A549 (cell line): ENCODE measurements at regions not wholly inside any gene's neighbourhood (a gene's known extent, or its start where the extent isn't known, plus 50 kb on each side); places are given as distances from the start of the nearest gene placed in this dataset.

Experiments used
- ATAC-seq, 2 experiments: fragments of 200-7000 bp in 1 of 2; fragments of >200 bp in 1 of 2; cut with Nextera tagmentation in 1 of 2; cut with Tn5 transposase in 1 of 2; 3 replicates each; pipeline versions ENCODE4 v1.8.0 to v1.9.1; 2018 to 2020; ENCODE audit warnings: mild to moderate bottlenecking in 1 of 2, moderate library complexity in 1 of 2
- CTCF ChIA-PET: fragments of 300-600 bp; sonication (Branson Sonifier 250); formaldehyde crosslinking; extraction: SDS; loops from one replicate; lab custom pipeline; 2021; ENCODE audit warnings: antibody characterized with exemption, inconsistent platforms; lab: Yijun Ruan, JAX
- POLR2A ChIA-PET: fragments of 350-600 bp; formaldehyde crosslinking; extraction: SDS; loops from one replicate; lab custom pipeline; 2021; ENCODE audit warnings: antibody characterized with exemption, inconsistent platforms; lab: Yijun Ruan, JAX
- DNase-seq, 2 experiments: peaks; one replicate each; pipeline versions ENCODE4 v3.0.0 to v3.0.0-alpha.2; 2011 to 2016; ENCODE audit warnings: low read depth in 1 of 2, low spot score in 1 of 2
- FAIRE-seq: peaks from 2 replicates; lab custom pipeline; 2011; peaks lifted over from hg19 to GRCh38; lab: Jason Lieb, UNC
- H3K27ac ChIP-seq, 2 experiments: fragments of >200 bp; sonication (Bioruptor Twin); formaldehyde crosslinking; 3 replicates each; pipeline ENCODE4 v1.5.1; 2016 to 2017
- H3K4me1 ChIP-seq: fragments of >200 bp; sonication (Bioruptor Twin); formaldehyde crosslinking; 3 replicates; pipeline ENCODE4 v1.6.1; 2016
- H3K4me2 ChIP-seq: fragments of >200 bp; sonication (Bioruptor Twin); formaldehyde crosslinking; 3 replicates; pipeline ENCODE4 v1.6.1; 2016
- H3K4me3 ChIP-seq: fragments of >200 bp; sonication (Bioruptor Twin); formaldehyde crosslinking; 3 replicates; pipeline ENCODE4 v1.5.1; 2016
- H3K9me3 ChIP-seq: fragments of >200 bp; sonication (Bioruptor Twin); formaldehyde crosslinking; 3 replicates; pipeline ENCODE4 v1.6.1; 2016
- CBX2 ChIP-seq: fragments of 200-600 bp; sonication (generic); IDR thresholded peaks from 2 replicates; pipeline ENCODE4 v1.6.1; 2016; ENCODE audit warnings: low read depth, mild to moderate bottlenecking, borderline replicate concordance
- CBX8 ChIP-seq: fragments of 200-600 bp; sonication (generic); IDR thresholded peaks from 2 replicates; pipeline ENCODE4 v1.6.1; 2016
- CHD2 ChIP-seq: fragments of 150-350 bp; IDR thresholded peaks from 2 replicates; pipeline ENCODE4 v1.6.1; 2014; ENCODE audit warnings: low read length; ENCODE audit not compliant: partially characterized antibody
- EHMT2 ChIP-seq: fragments of 200-600 bp; sonication (generic); IDR thresholded peaks from 2 replicates; pipeline ENCODE4 v1.6.1; 2016; ENCODE audit warnings: antibody characterized with exemption, low read depth, mild to moderate bottlenecking, moderate library complexity
- ELK1 ChIP-seq: fragments of 150-350 bp; IDR thresholded peaks from 2 replicates; pipeline ENCODE4 v1.6.1; 2014; ENCODE audit warnings: low read depth, mild to moderate bottlenecking, low read length
- EP300 ChIP-seq, 2 experiments: fragments of >200 bp; sonication (Bioruptor Twin); formaldehyde crosslinking; IDR thresholded peaks; 2 replicates in 1 of 2; 3 replicates in 1 of 2; pipeline ENCODE4 v1.6.1; 2016 to 2017
- FOSL2 ChIP-seq, 2 experiments: fragments of 450-650 bp in 1 of 2; fragments of >200 bp in 1 of 2; sonication (Bioruptor Twin) in 1 of 2; formaldehyde crosslinking; IDR thresholded peaks; 2 replicates each; pipeline versions ENCODE4 v1.5.0 to v1.6.1; 2016 to 2020; ENCODE audit warnings: mild to moderate bottlenecking in 1 of 2, moderate library complexity in 1 of 2
- HEYL ChIP-seq: fragments of 250-450 bp; sonication (Bioruptor Pico); IDR thresholded peaks from 2 replicates; pipeline ENCODE4 v1.8.0; 2021; ENCODE audit warnings: mild to moderate bottlenecking, moderate library complexity
- HOXA7 ChIP-seq: fragments of 250-450 bp; sonication (Bioruptor Pico); IDR thresholded peaks from 2 replicates; pipeline ENCODE4 v1.5.0; 2020; ENCODE audit warnings: mild to moderate bottlenecking, moderate library complexity
- HOXB13 ChIP-seq: fragments of 250-450 bp; sonication (Bioruptor Pico); IDR thresholded peaks from 2 replicates; pipeline ENCODE4 v1.5.0; 2020; ENCODE audit warnings: low read depth, mild to moderate bottlenecking, moderate library complexity
- HOXB5 ChIP-seq: fragments of 250-450 bp; sonication (Bioruptor Pico); IDR thresholded peaks from 2 replicates; pipeline ENCODE4 v1.5.0; 2020; ENCODE audit warnings: mild to moderate bottlenecking, moderate library complexity
- JUNB ChIP-seq: fragments of >200 bp; sonication (Bioruptor Twin); formaldehyde crosslinking; IDR thresholded peaks from 2 replicates; pipeline ENCODE4 v1.6.1; 2016
- KDM5A ChIP-seq: fragments of 200-600 bp; sonication (generic); IDR thresholded peaks from 2 replicates; pipeline ENCODE4 v1.6.1; 2016; ENCODE audit warnings: antibody characterized with exemption, mild to moderate bottlenecking
- MAFK ChIP-seq: fragments of 450-650 bp; IDR thresholded peaks from 2 replicates; pipeline ENCODE4 v1.6.1; 2014; ENCODE audit not compliant: partially characterized antibody
- MAX ChIP-seq: IDR thresholded peaks from 2 replicates; pipeline ENCODE4 v1.6.1; 2012
- MYC ChIP-seq: IDR thresholded peaks from 2 replicates; pipeline ENCODE4 v1.6.1; 2012; ENCODE audit warnings: mild to moderate bottlenecking, inconsistent platforms, low read length, improper control_type of control experiment, borderline replicate concordance
- NR3C1 ChIP-seq: fragments of >200 bp; sonication (Bioruptor Twin); formaldehyde crosslinking; IDR thresholded peaks from 3 replicates; pipeline ENCODE4 v1.6.1; 2017
- PHF8 ChIP-seq: fragments of 200-600 bp; sonication (generic); IDR thresholded peaks from 2 replicates; pipeline ENCODE4 v1.6.1; 2016; ENCODE audit warnings: low read depth, mild to moderate bottlenecking, antibody characterized with exemption, moderate library complexity, borderline replicate concordance
- POLR2A ChIP-seq: IDR thresholded peaks from 2 replicates; pipeline ENCODE4 v1.6.1; 2012; ENCODE audit warnings: mild to moderate bottlenecking, low read length
- RFX5 ChIP-seq: fragments of 450-650 bp; IDR thresholded peaks from 2 replicates; pipeline ENCODE4 v1.7.1; 2014; ENCODE audit warnings: antibody characterized with exemption, mild to moderate bottlenecking, moderate library complexity
- TP53 ChIP-seq: fragments of 250-450 bp; sonication (Bioruptor Pico); IDR thresholded peaks from 2 replicates; pipeline ENCODE4 v1.5.0; 2021; ENCODE audit warnings: mild to moderate bottlenecking, moderate library complexity
- ZFP36 ChIP-seq: fragments of 450-650 bp; IDR thresholded peaks from 2 replicates; pipeline ENCODE4 v1.6.1; 2014; ENCODE audit warnings: borderline replicate concordance; ENCODE audit not compliant: partially characterized antibody
- WGBS: methylation state at CpG from one replicate; pipeline ENCODE4 v1.1.6; 2017; ENCODE audit errors: missing lambda C conversion rate; 5-methylcytosine and 5-hydroxymethylcytosine counted together

- H3K4me1 ChIP-seq: peaks cover 9% of the 10 kb centered on the region
- FAIRE-seq: no peak
- 74% methylated on average over 7 of the region's 7 CpGs for WGBS
- H3K27ac ChIP-seq: no peak overlapping the region
- ChIA-PET CTCF (no interaction called here), POLR2A (no interaction called here)
- TF ChIP-seq JUNB (no peak), CBX2 (no peak), HOXA7 (CRISPR knock-in tag) (no peak), EP300 (IDR thresholded peaks at IDR 0.05) (no peak), TP53 (CRISPR knock-in tag) (no peak), RFX5 (no peak), HEYL (CRISPR knock-in tag) (no peak), MYC (no peak), CBX8 (no peak), KDM5A (no peak), PHF8 (no peak), POLR2A (no peak), FOSL2 (IDR thresholded peaks at IDR 0.05) (no peak), FOSL2 (CRISPR knock-in tag; IDR thresholded peaks at IDR 0.05) (no peak), EHMT2 (no peak), HOXB13 (CRISPR knock-in tag) (no peak), ZFP36 (no peak), MAFK (no peak), ELK1 (no peak), CHD2 (no peak)
- no peak overlapping the region for H3K4me2 ChIP-seq
- ATAC-seq: no peak
- H3K9me3 ChIP-seq: no peaks in the 10 kb centered on the region
- no peak overlapping the region for H3K4me3 ChIP-seq
- DNase-seq: no peak
Observed at GRCh38 chr5:107808671-107809137, 138.0 kb upstream of the EFNA5 start.

GRCh38 chr5:107807431-107807830 lies 136.7 kb upstream of the EFNA5 start:
- no peaks in the 10 kb centered on the region for H3K9me3 ChIP-seq
- ChIA-PET CTCF (interaction anchor here (0.6 kb wide), 1 partner anchor 88 kb away, joined by 3 read pairs; no protein-coding TSS in a partner anchor), POLR2A (no interaction called here)
- TF ChIP-seq MAX (no peak), EHMT2 (no peak), TP53 (CRISPR knock-in tag) (no peak), HOXB5 (CRISPR knock-in tag) (no peak), RFX5 (no peak)
- DNase-seq (no peak), FAIRE-seq (no peak), ATAC-seq (no peak)
- H3K4me2 ChIP-seq: no peak overlapping the region
- peaks cover 9% of the 10 kb centered on the region for H3K4me1 ChIP-seq
- WGBS: 60% methylated on average over 5 of the region's 5 CpGs
- H3K27ac ChIP-seq: no peak overlapping the region
- H3K4me3 ChIP-seq: no peak overlapping the region

GRCh38 chr5:107806705-107807104 lies 136.0 kb upstream of the EFNA5 start:
- Histone ChIP-seq H3K4me3 (no peak overlapping the region), H3K9me3 (no peaks in the 10 kb centered on the region), H3K4me2 (0 out of 3 replicates have a peak overlapping the region, but pooled peaks have one; percentile 27), H3K4me1 (peaks cover 9% of the 10 kb centered on the region), H3K27ac (no peak overlapping the region)
- ATAC-seq (peak; percentile 63 to 77; a peak in 4 of 6 replicates), FAIRE-seq (peak; percentile 63), DNase-seq (peak; percentile 46 to 48)
- ChIA-PET CTCF (no interaction called here), POLR2A (no interaction called here)
- TF ChIP-seq MAX (0 out of 2 replicates have a peak, but pooled peaks have one; percentile 42), FOSL2 (IDR thresholded peaks at IDR 0.05) (peak; percentile 32; the same call in 1 of the 2 replicates), FOSL2 (CRISPR knock-in tag; IDR thresholded peaks at IDR 0.05) (peak; percentile 76), NR3C1 (no peak)
- 37% methylated on average over 1 of the region's 1 CpG for WGBS
